Cardiac muscle cell (in vitro differentiated cells and primary cell): ENCODE measurements at regions not wholly inside any gene's neighbourhood (a gene's known extent, or its start where the extent isn't known, plus 50 kb on each side); places are given as distances from the start of the nearest gene placed in this dataset.

ENCODE experiments used
- DNase-seq, 2 donors: peaks; one replicate each; pipeline versions ENCODE4 v3.0.0 to v3.0.0-alpha.2; 2010 to 2017; ENCODE audit warnings: low read depth in 1 of 2, low spot score in 1 of 2
- H3K27ac ChIP-seq: fragments of 200-600 bp; sonication (generic); 2 replicates; pipeline ENCODE4 v1.5.1; 2016
- H3K27me3 ChIP-seq: fragments of 200-600 bp; sonication (generic); 2 replicates; pipeline ENCODE4 v1.6.0; 2016; ENCODE audit warnings: control low read depth
- H3K36me3 ChIP-seq: fragments of 200-600 bp; sonication (generic); 2 replicates; pipeline ENCODE4 v1.5.1; 2016; ENCODE audit warnings: control low read depth
- H3K4me1 ChIP-seq: fragments of 200-600 bp; sonication (generic); 2 replicates; pipeline ENCODE4 v1.8.1; 2017; ENCODE audit warnings: low read depth, mild to moderate bottlenecking, mixed run types
- H3K4me3 ChIP-seq: fragments of 200-600 bp; sonication (generic); 2 replicates; pipeline ENCODE4 v1.5.1; 2016; ENCODE audit warnings: mild to moderate bottlenecking
- H3K9me3 ChIP-seq: fragments of 200-600 bp; sonication (generic); 2 replicates; pipeline ENCODE4 v1.5.1; 2017; ENCODE audit warnings: low read depth, mild to moderate bottlenecking, control low read depth
- TF ChIP-seq, protein P1 (sequence below): IDR thresholded peaks from 2 replicates; pipeline ENCODE4 v1.5.1; 2012; ENCODE audit warnings: low read depth, mild to moderate bottlenecking, low read length

GRCh38 chr6:79307321-79308036, 73.0 kb upstream of the HMGN3 start:
- no peaks in the 10 kb centered on the region for H3K9me3 ChIP-seq
- no peaks in the 10 kb centered on the region for H3K27me3 ChIP-seq
- no peaks in the 10 kb centered on the region for H3K36me3 ChIP-seq
- DNase-seq = no peak
- H3K4me1 ChIP-seq = no peaks in the 10 kb centered on the region
- H3K27ac ChIP-seq = no peak overlapping the region
- no peak overlapping the region for H3K4me3 ChIP-seq
- TF ChIP-seq, protein P1, sequence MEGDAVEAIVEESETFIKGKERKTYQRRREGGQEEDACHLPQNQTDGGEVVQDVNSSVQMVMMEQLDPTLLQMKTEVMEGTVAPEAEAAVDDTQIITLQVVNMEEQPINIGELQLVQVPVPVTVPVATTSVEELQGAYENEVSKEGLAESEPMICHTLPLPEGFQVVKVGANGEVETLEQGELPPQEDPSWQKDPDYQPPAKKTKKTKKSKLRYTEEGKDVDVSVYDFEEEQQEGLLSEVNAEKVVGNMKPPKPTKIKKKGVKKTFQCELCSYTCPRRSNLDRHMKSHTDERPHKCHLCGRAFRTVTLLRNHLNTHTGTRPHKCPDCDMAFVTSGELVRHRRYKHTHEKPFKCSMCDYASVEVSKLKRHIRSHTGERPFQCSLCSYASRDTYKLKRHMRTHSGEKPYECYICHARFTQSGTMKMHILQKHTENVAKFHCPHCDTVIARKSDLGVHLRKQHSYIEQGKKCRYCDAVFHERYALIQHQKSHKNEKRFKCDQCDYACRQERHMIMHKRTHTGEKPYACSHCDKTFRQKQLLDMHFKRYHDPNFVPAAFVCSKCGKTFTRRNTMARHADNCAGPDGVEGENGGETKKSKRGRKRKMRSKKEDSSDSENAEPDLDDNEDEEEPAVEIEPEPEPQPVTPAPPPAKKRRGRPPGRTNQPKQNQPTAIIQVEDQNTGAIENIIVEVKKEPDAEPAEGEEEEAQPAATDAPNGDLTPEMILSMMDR = no peak

GRCh38 chr6:79305020-79305419, 70.5 kb upstream of the HMGN3 start:
- Histone ChIP-seq H3K9me3 (no peaks in the 10 kb centered on the region), H3K36me3 (no peaks in the 10 kb centered on the region), H3K27ac (no peak overlapping the region), H3K27me3 (no peaks in the 10 kb centered on the region), H3K4me1 (no peaks in the 10 kb centered on the region), H3K4me3 (no peak overlapping the region)
- no peak for DNase-seq
- TF ChIP-seq, protein P1 = no peak

DNA sequence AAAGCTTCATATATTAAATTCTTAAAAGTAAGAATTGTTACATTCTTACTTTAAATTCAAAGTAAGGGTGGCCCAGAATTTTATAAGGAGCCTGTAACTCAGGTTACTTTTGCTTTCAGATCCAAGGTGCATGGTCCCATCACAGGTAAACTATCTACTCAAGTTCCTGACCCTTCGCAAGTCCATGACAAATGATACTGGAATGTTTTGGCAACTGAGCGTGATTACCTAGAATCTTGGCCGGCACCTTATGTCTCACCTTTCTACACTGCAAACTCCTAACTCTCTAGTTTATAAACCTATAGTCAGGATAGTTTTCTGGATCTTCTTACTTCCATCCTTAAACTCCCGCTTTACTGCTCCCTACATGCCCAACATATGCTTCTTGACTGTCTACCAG, 67.9 kb upstream of the HMGN3 start:
- DNase-seq = no peak
- Histone ChIP-seq H3K27ac (no peak overlapping the region), H3K4me1 (no peaks in the 10 kb centered on the region), H3K27me3 (no peaks in the 10 kb centered on the region), H3K4me3 (no peak overlapping the region), H3K36me3 (no peaks in the 10 kb centered on the region), H3K9me3 (no peaks in the 10 kb centered on the region)
- TF ChIP-seq, protein P1 = no peak

- H3K4me1 ChIP-seq = no peaks in the 10 kb centered on the region
- H3K9me3 ChIP-seq = no peaks in the 10 kb centered on the region
- no peak overlapping the region for H3K4me3 ChIP-seq
- H3K27ac ChIP-seq = no peak overlapping the region
- TF ChIP-seq, protein P1 = no peak
- H3K36me3 ChIP-seq = no peaks in the 10 kb centered on the region
- no peaks in the 10 kb centered on the region for H3K27me3 ChIP-seq
- DNase-seq = no peak
Measured at GRCh38 chr6:79301290-79301689, 66.8 kb upstream of the HMGN3 start.

DNA sequence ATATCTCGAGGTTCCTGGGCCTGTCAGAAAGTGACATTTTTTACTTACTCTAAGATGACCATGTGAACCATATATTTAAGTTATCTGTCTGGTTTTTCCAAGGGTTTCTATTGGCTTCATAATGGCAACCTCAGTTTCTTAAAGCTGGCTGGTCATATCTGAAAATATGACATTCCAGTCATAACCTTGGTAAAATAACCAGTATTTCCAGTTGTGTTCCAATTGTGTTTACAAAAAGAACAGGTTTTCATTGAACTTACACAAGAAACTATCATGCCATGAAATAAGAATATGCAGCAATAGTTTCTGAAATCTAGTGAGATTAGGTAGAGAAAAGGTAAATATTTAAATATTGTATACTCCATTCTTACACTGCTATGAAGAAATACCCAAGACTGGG, 61.7 kb upstream of the HMGN3 start:
- TF ChIP-seq, protein P1 = no peak
- no peaks in the 10 kb centered on the region for H3K36me3 ChIP-seq
- H3K27ac ChIP-seq = no peak overlapping the region
- H3K4me3 ChIP-seq = no peak overlapping the region
- DNase-seq = no peak
- no peaks in the 10 kb centered on the region for H3K27me3 ChIP-seq
- no peaks in the 10 kb centered on the region for H3K4me1 ChIP-seq
- H3K9me3 ChIP-seq = no peaks in the 10 kb centered on the region
